MM.1S (cell line): ENCODE measurements at regions not wholly inside any gene's neighbourhood (a gene's known extent, or its start where the extent isn't known, plus 50 kb on each side); places are given as distances from the start of the nearest gene placed in this dataset.

Experiments used
- DNase-seq: peaks from one replicate; pipeline ENCODE4 v3.0.0-alpha.2; 2015
- H2AFZ ChIP-seq: fragments of 300-600 bp; sonication (generic); 2 replicates; pipeline ENCODE4 v1.6.0; 2016; ENCODE audit warnings: antibody characterized with exemption, low read length
- H3F3A ChIP-seq: fragments of 300-600 bp; sonication (generic); 2 replicates; pipeline ENCODE4 v1.6.1; 2016; ENCODE audit warnings: mild to moderate bottlenecking, antibody characterized with exemption, low read length, moderate library complexity, mixed read lengths; ENCODE audit not compliant: insufficient read depth
- H3K27ac ChIP-seq: fragments of 300-600 bp; sonication (generic); 2 replicates; pipeline ENCODE4 v1.5.1; 2016; ENCODE audit warnings: mild to moderate bottlenecking, low read length
- H3K27me3 ChIP-seq: fragments of 300-600 bp; sonication (generic); replicated peaks from 2 replicates; pipeline ENCODE4 v1.6.0; 2016; ENCODE audit warnings: low read length; ENCODE audit not compliant: insufficient read depth
- H3K36me3 ChIP-seq: fragments of 300-600 bp; sonication (generic); replicated peaks from 2 replicates; pipeline ENCODE4 v1.6.1; 2016; ENCODE audit warnings: mild to moderate bottlenecking, low read length, mixed read lengths; ENCODE audit not compliant: insufficient read depth
- H3K4me1 ChIP-seq: fragments of 300-600 bp; sonication (generic); 2 replicates; pipeline ENCODE4 v1.6.1; 2016; ENCODE audit warnings: low read length, mixed read lengths
- H3K4me2 ChIP-seq: fragments of 300-600 bp; sonication (generic); 2 replicates; pipeline ENCODE4 v1.6.0; 2016; ENCODE audit warnings: low read depth, low read length
- H3K4me3 ChIP-seq: fragments of 300-600 bp; sonication (generic); 2 replicates; pipeline ENCODE4 v1.5.1; 2016; ENCODE audit warnings: low read length, mixed read lengths
- H3K79me2 ChIP-seq: fragments of 300-600 bp; sonication (generic); 2 replicates; pipeline ENCODE4 v1.6.1; 2016; ENCODE audit warnings: mixed run types, low read length, mixed read lengths
- H3K9ac ChIP-seq: fragments of 300-600 bp; sonication (generic); 2 replicates; pipeline ENCODE4 v1.6.1; 2016; ENCODE audit warnings: low read length, mixed read lengths
- H3K9me2 ChIP-seq: fragments of 300-600 bp; sonication (generic); replicated peaks from 2 replicates; pipeline ENCODE4 v1.6.1; 2016; ENCODE audit warnings: mild to moderate bottlenecking, low read length, mixed read lengths; ENCODE audit not compliant: insufficient read depth
- H3K9me3 ChIP-seq: fragments of 300-600 bp; sonication (generic); replicated peaks from 2 replicates; pipeline ENCODE4 v1.6.1; 2016; ENCODE audit warnings: mild to moderate bottlenecking, low read length, mixed read lengths; ENCODE audit not compliant: insufficient read depth
- H4K20me1 ChIP-seq: fragments of 300-600 bp; sonication (generic); 2 replicates; pipeline ENCODE4 v1.6.1; 2016; ENCODE audit warnings: mild to moderate bottlenecking, low read length, moderate library complexity, mixed read lengths; ENCODE audit not compliant: insufficient read depth
- EZH2 ChIP-seq: fragments of 300-600 bp; sonication (generic); optimal IDR thresholded peaks from 2 replicates; pipeline ENCODE3; 2017; ENCODE audit warnings: low read depth, mild to moderate bottlenecking, antibody characterized with exemption, low read length, mixed read lengths
- EZH2phosphoT487 ChIP-seq: fragments of 300-600 bp; sonication (generic); IDR thresholded peaks from 2 replicates; pipeline ENCODE4 v1.6.1; 2018; ENCODE audit warnings: antibody characterized with exemption, low read length
- TF ChIP-seq, protein P1 (sequence below): fragments of 300-600 bp; sonication (generic); IDR thresholded peaks from 2 replicates; pipeline ENCODE4 v1.5.1; 2016; ENCODE audit warnings: antibody characterized with exemption, low read length, mixed read lengths

DNA sequence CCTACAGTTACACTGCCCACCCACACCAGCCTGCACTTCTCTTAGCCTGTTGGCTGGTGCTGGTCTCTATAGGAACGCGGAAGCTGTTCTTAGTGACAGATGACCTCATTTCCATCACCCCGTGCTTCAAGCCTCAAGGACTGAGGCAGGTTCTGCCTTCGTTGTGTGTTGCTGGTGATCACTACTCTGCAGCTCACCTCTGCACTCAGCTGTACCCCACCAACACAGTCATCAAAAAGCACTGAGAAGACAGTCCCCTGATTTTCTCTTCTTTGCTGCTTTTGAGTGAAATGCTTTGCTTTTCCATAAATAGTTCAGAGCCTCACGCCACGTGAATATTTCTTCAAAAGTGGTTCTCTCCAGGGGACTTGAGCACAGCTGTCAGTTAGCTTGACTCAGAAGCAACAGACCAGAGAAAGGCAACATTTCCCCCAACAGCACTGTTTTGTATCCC lies 225.7 kb upstream of the CCDC150 start:
- Histone ChIP-seq H3K36me3 (no peaks in the 10 kb centered on the region), H3K9ac (no peak overlapping the region), H3K4me3 (no peak overlapping the region), H3K4me2 (no peak overlapping the region), H3K9me2 (no peaks in the 10 kb centered on the region), H3K79me2 (no peaks in the 10 kb centered on the region), H2AFZ (no peak overlapping the region), H3K4me1 (no peaks in the 10 kb centered on the region), H4K20me1 (no peaks in the 10 kb centered on the region), H3K27ac (no peak overlapping the region), H3K27me3 (no peaks in the 10 kb centered on the region), H3K9me3 (no peaks in the 10 kb centered on the region), H3F3A (no peaks in the 10 kb centered on the region)
- DNase-seq, result no peak
- no peak for TF ChIP-seq EZH2phosphoT487
- no peak for TF ChIP-seq EZH2
- TF ChIP-seq, protein P1, sequence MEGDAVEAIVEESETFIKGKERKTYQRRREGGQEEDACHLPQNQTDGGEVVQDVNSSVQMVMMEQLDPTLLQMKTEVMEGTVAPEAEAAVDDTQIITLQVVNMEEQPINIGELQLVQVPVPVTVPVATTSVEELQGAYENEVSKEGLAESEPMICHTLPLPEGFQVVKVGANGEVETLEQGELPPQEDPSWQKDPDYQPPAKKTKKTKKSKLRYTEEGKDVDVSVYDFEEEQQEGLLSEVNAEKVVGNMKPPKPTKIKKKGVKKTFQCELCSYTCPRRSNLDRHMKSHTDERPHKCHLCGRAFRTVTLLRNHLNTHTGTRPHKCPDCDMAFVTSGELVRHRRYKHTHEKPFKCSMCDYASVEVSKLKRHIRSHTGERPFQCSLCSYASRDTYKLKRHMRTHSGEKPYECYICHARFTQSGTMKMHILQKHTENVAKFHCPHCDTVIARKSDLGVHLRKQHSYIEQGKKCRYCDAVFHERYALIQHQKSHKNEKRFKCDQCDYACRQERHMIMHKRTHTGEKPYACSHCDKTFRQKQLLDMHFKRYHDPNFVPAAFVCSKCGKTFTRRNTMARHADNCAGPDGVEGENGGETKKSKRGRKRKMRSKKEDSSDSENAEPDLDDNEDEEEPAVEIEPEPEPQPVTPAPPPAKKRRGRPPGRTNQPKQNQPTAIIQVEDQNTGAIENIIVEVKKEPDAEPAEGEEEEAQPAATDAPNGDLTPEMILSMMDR, result no peak

DNA sequence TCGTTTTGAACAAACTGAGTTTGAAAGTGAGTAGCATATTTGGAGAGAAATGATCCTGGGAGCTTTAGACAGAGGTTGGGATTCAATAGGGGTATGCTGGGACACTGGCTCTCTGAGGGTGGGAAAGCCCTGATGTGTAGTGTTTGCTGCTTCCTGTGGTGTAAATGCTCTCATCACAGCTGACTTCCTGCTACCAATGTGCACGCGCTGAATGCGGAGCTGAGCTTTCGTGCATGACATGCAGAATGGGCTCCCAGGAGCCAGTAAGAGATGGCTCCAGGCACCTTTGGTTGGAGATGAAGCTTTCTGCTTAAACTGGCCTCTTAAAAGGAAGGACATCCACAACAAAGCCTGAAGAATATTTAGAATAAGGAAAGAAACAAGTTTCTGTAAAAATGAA lies 224.1 kb upstream of the CCDC150 start:
- Histone ChIP-seq H3F3A (no peaks in the 10 kb centered on the region), H3K27ac (no peak overlapping the region), H3K9me3 (no peaks in the 10 kb centered on the region), H3K9ac (no peak overlapping the region), H3K36me3 (no peaks in the 10 kb centered on the region), H4K20me1 (no peaks in the 10 kb centered on the region), H3K9me2 (no peaks in the 10 kb centered on the region), H3K4me1 (no peaks in the 10 kb centered on the region), H3K79me2 (no peaks in the 10 kb centered on the region), H3K4me3 (no peak overlapping the region), H2AFZ (0 out of 2 replicates have a peak overlapping the region, but pooled peaks have one; percentile 21), H3K4me2 (no peak overlapping the region), H3K27me3 (no peaks in the 10 kb centered on the region)
- no peak for DNase-seq
- TF ChIP-seq, protein P1, result no peak
- no peak for TF ChIP-seq EZH2

DNA sequence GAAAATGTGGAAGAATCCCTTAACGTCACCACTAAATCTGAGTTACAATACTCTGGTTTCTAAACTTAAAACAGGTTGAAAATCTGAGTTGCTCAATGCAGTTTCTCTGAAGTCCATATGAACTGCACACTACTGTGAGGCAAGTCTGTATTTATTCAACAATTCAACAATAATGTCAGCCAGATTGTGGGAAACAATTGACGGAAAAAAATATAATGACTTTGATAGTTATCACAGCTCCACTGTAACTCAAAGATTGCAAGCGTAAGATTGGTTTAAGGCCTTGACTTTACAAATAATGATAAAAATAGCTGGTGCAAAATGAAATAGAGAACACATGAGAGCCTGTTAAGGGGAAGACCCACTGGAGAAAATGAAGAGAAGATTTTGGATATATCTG lies 219.4 kb upstream of the CCDC150 start:
- H3K27me3 ChIP-seq, result no peaks in the 10 kb centered on the region
- TF ChIP-seq, protein P1, result no peak
- TF ChIP-seq EZH2 (no peak), EZH2phosphoT487 (no peak)
- H3F3A ChIP-seq, result no peaks in the 10 kb centered on the region
- no peak overlapping the region for H3K4me3 ChIP-seq
- H4K20me1 ChIP-seq, result no peaks in the 10 kb centered on the region
- H2AFZ ChIP-seq, result no peak overlapping the region
- H3K9me3 ChIP-seq, result no peaks in the 10 kb centered on the region
- no peak overlapping the region for H3K4me2 ChIP-seq
- no peaks in the 10 kb centered on the region for H3K4me1 ChIP-seq
- no peak overlapping the region for H3K9ac ChIP-seq
- no peaks in the 10 kb centered on the region for H3K9me2 ChIP-seq
- no peak for DNase-seq
- no peaks in the 10 kb centered on the region for H3K79me2 ChIP-seq
- H3K36me3 ChIP-seq, result no peaks in the 10 kb centered on the region
- H3K27ac ChIP-seq, result no peak overlapping the region
